Hepatocyte (in vitro differentiated cells): ENCODE measurements at regions not wholly inside any gene's neighbourhood (a gene's known extent, or its start where the extent isn't known, plus 50 kb on each side); places are given as distances from the start of the nearest gene placed in this dataset.

Experiments used
- CTCF ChIP-seq: fragments of 200-600 bp; sonication (generic); IDR thresholded peaks from 2 replicates; pipeline ENCODE4 v1.5.1; 2016; ENCODE audit warnings: antibody characterized with exemption, mild to moderate bottlenecking; ENCODE audit not compliant: poor library complexity
- EZH2 ChIP-seq: fragments of 200-600 bp; sonication (generic); IDR thresholded peaks from 2 replicates; pipeline ENCODE4 v1.6.1; 2016; ENCODE audit warnings: antibody characterized with exemption, mild to moderate bottlenecking, borderline replicate concordance

- no peak for TF ChIP-seq EZH2
- no peak for TF ChIP-seq CTCF
Observed at GRCh38 chr11:128105950-128106349, 481.4 kb downstream of the ETS1 start.
